ENCODE measurements at regions not wholly inside any gene's neighbourhood (a gene's known extent, or its start where the extent isn't known, plus 50 kb on each side); places are given as distances from the start of the nearest gene placed in this dataset.

DNA sequence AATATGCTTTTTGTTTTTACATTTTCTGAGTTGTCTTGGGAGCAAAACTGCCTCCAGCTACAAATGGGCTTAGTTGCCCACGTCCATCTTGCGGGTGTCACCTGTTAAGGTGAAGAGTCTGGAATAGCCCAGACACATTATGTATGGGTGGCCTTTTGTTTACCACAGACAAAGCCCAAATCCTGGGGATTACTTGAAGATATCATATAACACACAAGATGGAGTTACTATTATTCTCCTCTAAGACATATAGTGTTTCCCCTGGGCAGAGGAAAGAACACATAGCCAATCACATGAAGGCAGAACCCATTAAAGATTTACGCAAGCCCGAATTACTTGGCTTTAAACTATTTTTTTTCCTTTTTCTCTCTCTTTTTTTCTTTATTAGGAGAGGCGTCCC is 625.6 kb upstream of the FAM241A start:
- TF ChIP-seq, protein P1, sequence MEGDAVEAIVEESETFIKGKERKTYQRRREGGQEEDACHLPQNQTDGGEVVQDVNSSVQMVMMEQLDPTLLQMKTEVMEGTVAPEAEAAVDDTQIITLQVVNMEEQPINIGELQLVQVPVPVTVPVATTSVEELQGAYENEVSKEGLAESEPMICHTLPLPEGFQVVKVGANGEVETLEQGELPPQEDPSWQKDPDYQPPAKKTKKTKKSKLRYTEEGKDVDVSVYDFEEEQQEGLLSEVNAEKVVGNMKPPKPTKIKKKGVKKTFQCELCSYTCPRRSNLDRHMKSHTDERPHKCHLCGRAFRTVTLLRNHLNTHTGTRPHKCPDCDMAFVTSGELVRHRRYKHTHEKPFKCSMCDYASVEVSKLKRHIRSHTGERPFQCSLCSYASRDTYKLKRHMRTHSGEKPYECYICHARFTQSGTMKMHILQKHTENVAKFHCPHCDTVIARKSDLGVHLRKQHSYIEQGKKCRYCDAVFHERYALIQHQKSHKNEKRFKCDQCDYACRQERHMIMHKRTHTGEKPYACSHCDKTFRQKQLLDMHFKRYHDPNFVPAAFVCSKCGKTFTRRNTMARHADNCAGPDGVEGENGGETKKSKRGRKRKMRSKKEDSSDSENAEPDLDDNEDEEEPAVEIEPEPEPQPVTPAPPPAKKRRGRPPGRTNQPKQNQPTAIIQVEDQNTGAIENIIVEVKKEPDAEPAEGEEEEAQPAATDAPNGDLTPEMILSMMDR (IDR thresholded peaks at IDR 0.05): no peak
- no peak for TF ChIP-seq POLR2AphosphoS5 (IDR thresholded peaks at IDR 0.05)
- TF ChIP-seq POLR2A (IDR thresholded peaks at IDR 0.05): no peak
